GM21515 (cell line): ENCODE measurements at regions not wholly inside any gene's neighbourhood (a gene's known extent, or its start where the extent isn't known, plus 50 kb on each side); places are given as distances from the start of the nearest gene placed in this dataset.
"Not testable (repeated sequence)": the region's sequence is repeated elsewhere in the genome, so short reads cannot be mapped to it uniquely, and the experiment has no call there.

Experiments used
- ATAC-seq: cut with Tn5 transposase; IDR thresholded peaks from one replicate; pipeline ENCODE4 v1.9.1; 2021; ENCODE audit not compliant: unreplicated experiment

GRCh38 chr10:117601716-117602115, 59.2 kb downstream of the EMX2 start:
- ATAC-seq = no peak

GRCh38 chr10:117603081-117603480, 60.5 kb downstream of the EMX2 start:
- no peak for ATAC-seq

GRCh38 chr10:117603726-117604125, 61.2 kb downstream of the EMX2 start:
- no peak for ATAC-seq

- no peak for ATAC-seq
Measured at GRCh38 chr10:117609095-117609795, 66.7 kb downstream of the EMX2 start.

GRCh38 chr10:117609796-117610170, 67.2 kb downstream of the EMX2 start:
- no peak for ATAC-seq

GRCh38 chr10:117610321-117610720, 67.8 kb downstream of the EMX2 start:
- no peak for ATAC-seq

GRCh38 chr10:117612113-117612512, 69.6 kb downstream of the EMX2 start:
- no peak for ATAC-seq

- no peak for ATAC-seq
Measured at GRCh38 chr10:117615649-117616048, 73.1 kb downstream of the EMX2 start.

GRCh38 chr10:117616179-117616578, 73.6 kb downstream of the EMX2 start:
- ATAC-seq = peak; percentile 85

GRCh38 chr10:117617086-117617485, 74.5 kb downstream of the EMX2 start:
- ATAC-seq = no peak

GRCh38 chr10:117617659-117618058, 75.1 kb downstream of the EMX2 start:
- no peak for ATAC-seq

GRCh38 chr10:117619223-117619622, 76.7 kb downstream of the EMX2 start:
- ATAC-seq = no peak

GRCh38 chr10:117619707-117620405, 77.3 kb downstream of the EMX2 start:
- no peak for ATAC-seq

- ATAC-seq = no peak
Measured at GRCh38 chr10:117621196-117621595, 78.7 kb downstream of the EMX2 start.

GRCh38 chr10:117621795-117622420, 79.4 kb downstream of the EMX2 start:
- no peak for ATAC-seq

GRCh38 chr10:117622471-117623184, 80.1 kb downstream of the EMX2 start:
- no peak for ATAC-seq

GRCh38 chr10:117626228-117626627, 83.7 kb downstream of the EMX2 start:
- no peak for ATAC-seq

- ATAC-seq = no peak
Measured at GRCh38 chr10:117627561-117627960, 85.0 kb downstream of the EMX2 start.

GRCh38 chr10:117629717-117630116, 87.2 kb downstream of the EMX2 start:
- ATAC-seq = not testable (repeated sequence)

- no peak for ATAC-seq
Measured at GRCh38 chr10:117631276-117632145, 89.0 kb downstream of the EMX2 start.

GRCh38 chr10:117632406-117632805, 89.9 kb downstream of the EMX2 start:
- no peak for ATAC-seq
